Panc1 (cell line): ENCODE measurements at regions not wholly inside any gene's neighbourhood (a gene's known extent, or its start where the extent isn't known, plus 50 kb on each side); places are given as distances from the start of the nearest gene placed in this dataset.

Source experiments
- ATAC-seq: fragments of 200-7000 bp; cut with Tn5 transposase; 2 replicates; pipeline ENCODE4 v1.9.1; 2020; ENCODE audit warnings: mild to moderate bottlenecking, moderate library complexity
- BruUV-seq: library from RNA; stranded (reverse); fragments of 400-500 nt; replicated peaks from 2 replicates; lab custom pipeline; 2021; lab: Mats Ljungman, UMichigan
- CTCF ChIA-PET: fragments of 300-600 bp; sonication (Branson Sonifier 250); formaldehyde crosslinking; loops from one replicate; lab custom pipeline; 2022; ENCODE audit warnings: antibody characterized with exemption; lab: Charles Lee
- POLR2A ChIA-PET: fragments of 300-600 bp; sonication (Branson Sonifier 250); formaldehyde crosslinking; loops from one replicate; lab custom pipeline; 2022; ENCODE audit warnings: antibody characterized with exemption; lab: Charles Lee
- DNase-seq: peaks from one replicate; pipeline ENCODE4 v3.0.0-alpha.2; 2010; ENCODE audit warnings: low read depth, low spot score
- H3K27ac ChIP-seq: 2 replicates; pipeline ENCODE4 v1.5.1; 2011; ENCODE audit warnings: mild to moderate bottlenecking, low read length, inconsistent platforms
- H3K27me3 ChIP-seq: fragments of 200-500 bp; sonication (Bioruptor generic); 2 replicates; pipeline ENCODE4 v1.6.0; 2014; ENCODE audit warnings: low read length, inconsistent platforms; ENCODE audit not compliant: control insufficient read depth, insufficient read depth
- H3K36me3 ChIP-seq: fragments of 200-500 bp; sonication (Bioruptor generic); 2 replicates; pipeline ENCODE4 v1.5.1; 2014; ENCODE audit warnings: inconsistent platforms, mild to moderate bottlenecking, low read length, moderate library complexity; ENCODE audit not compliant: control insufficient read depth, insufficient read depth
- H3K4me1 ChIP-seq: 2 replicates; pipeline ENCODE4 v1.5.1; 2011; ENCODE audit warnings: inconsistent platforms, mild to moderate bottlenecking, low read length, moderate library complexity; ENCODE audit not compliant: control insufficient read depth, insufficient read depth
- H3K4me3 ChIP-seq, 2 experiments: 2 replicates each; pipeline ENCODE4 v1.5.1; 2011 to 2012; ENCODE audit warnings: low read depth in 2 of 2, low read length in 2 of 2, mild to moderate bottlenecking in 2 of 2, inconsistent platforms in 1 of 2, moderate library complexity in 1 of 2
- H3K9me3 ChIP-seq: fragments of 200-500 bp; sonication (Bioruptor generic); 2 replicates; pipeline ENCODE4 v1.5.1; 2014; ENCODE audit warnings: low read depth, mild to moderate bottlenecking, inconsistent platforms, low read length, moderate library complexity; ENCODE audit not compliant: control insufficient read depth, insufficient read depth
- CTCF ChIP-seq: fragments of 450-650 bp; IDR thresholded peaks from 2 replicates; pipeline ENCODE4 v1.5.1; 2017; ENCODE audit warnings: mild to moderate bottlenecking
- POLR2AphosphoS5 ChIP-seq: IDR thresholded peaks from 2 replicates; pipeline ENCODE4 v1.6.1; 2012; ENCODE audit warnings: mild to moderate bottlenecking, low read depth, low read length, moderate library complexity
- REST ChIP-seq, 2 experiments: IDR thresholded peaks; 2 replicates each; pipeline ENCODE4 v1.6.1; 2011 to 2012; ENCODE audit warnings: low read depth in 2 of 2, control low read depth in 1 of 2, low read length in 1 of 2, mild to moderate bottlenecking in 1 of 2, moderate library complexity in 1 of 2; ENCODE audit not compliant: insufficient read depth in 1 of 2
- SIN3A ChIP-seq: IDR thresholded peaks from 2 replicates; pipeline ENCODE4 v1.6.1; 2012; ENCODE audit warnings: low read depth, mild to moderate bottlenecking, low read length, moderate library complexity, borderline replicate concordance; ENCODE audit not compliant: insufficient read depth
- TCF7L2 ChIP-seq: IDR thresholded peaks from 2 replicates; pipeline ENCODE4 v1.6.1; 2011; ENCODE audit warnings: mild to moderate bottlenecking, low read depth, low read length, inconsistent platforms
- in situ Hi-C: cut with HindIII; loops from 2 replicates; pipeline ENCODE4 v1.10.0; 2016; ENCODE audit warnings: low sequenced_read_pairs, low pct_unique_long_range_greater_than_20kb
- intact Hi-C: fragments of 100-400 bp; cut with micrococcal nuclease; formaldehyde crosslinking; loops from one replicate; pipeline ENCODE4 v1.10.0; 2022; ENCODE audit not compliant: unreplicated experiment

- ChIA-PET CTCF (no interaction called here), POLR2A (interaction anchor here (0.7 kb wide), 1 partner anchor 12 kb away, joined by 4 read pairs; no protein-coding TSS in a partner anchor)
- in situ Hi-C loops (no loop called here), intact Hi-C loops (no loop called here)
- Histone ChIP-seq H3K27ac (no peak overlapping the region), H3K27me3 (no peaks in the 10 kb centered on the region), H3K4me3 (no peak overlapping the region), H3K4me1 (no peaks in the 10 kb centered on the region), H3K9me3 (no peaks in the 10 kb centered on the region), H3K36me3 (no peaks in the 10 kb centered on the region)
- no TSS peak for BruUV-seq
- TF ChIP-seq SIN3A (no peak), POLR2AphosphoS5 (no peak), REST (IDR thresholded peaks at IDR 0.05; ENCODE audit: insufficient read depth in 1 of 2, low read depth in 2 of 2, low read length in 1 of 2) (no peak), CTCF (no peak), TCF7L2 (no peak)
- no peak for DNase-seq
- ATAC-seq, result no peak
Observed at GRCh38 chr2:220572385-220572784, 945.0 kb downstream of the SLC4A3 start.

GRCh38 chr2:220574038-220574437 lies 946.6 kb downstream of the SLC4A3 start:
- no peak for DNase-seq
- POLR2A ChIA-PET, result no interaction called here
- no peak for TF ChIP-seq SIN3A
- no peak for TF ChIP-seq TCF7L2
- no peak for TF ChIP-seq CTCF
- TF ChIP-seq REST (IDR thresholded peaks at IDR 0.05; ENCODE audit: insufficient read depth in 1 of 2, low read depth in 2 of 2, low read length in 1 of 2), result no peak
- no peak for TF ChIP-seq POLR2AphosphoS5
- Histone ChIP-seq H3K27me3 (no peaks in the 10 kb centered on the region), H3K4me1 (no peaks in the 10 kb centered on the region), H3K9me3 (no peaks in the 10 kb centered on the region), H3K4me3 (no peak overlapping the region), H3K36me3 (no peaks in the 10 kb centered on the region), H3K27ac (no peak overlapping the region)
- intact Hi-C loops (no loop called here), in situ Hi-C loops (no loop called here)
- no TSS peak for BruUV-seq
- CTCF ChIA-PET, result no interaction called here
- no peak for ATAC-seq
